Body of pancreas (tissue), 4 donors: ENCODE measurements at regions not wholly inside any gene's neighbourhood (a gene's known extent, or its start where the extent isn't known, plus 50 kb on each side); places are given as distances from the start of the nearest gene placed in this dataset.

Source experiments
- ATAC-seq: fragments of 150-250 bp; one replicate; pipeline ENCODE4 v1.9.1; 2016
- DNase-seq, 4 donors: peaks; one replicate each; pipeline ENCODE4 v3.0.0-alpha.2; 2019
- H3K27ac ChIP-seq, 4 donors: fragments of 200-600 bp; sonication (generic); 1 replicate in 3 of 4; 2 replicates in 1 of 4; pipeline versions ENCODE4 v1.5.1 to v1.6.1; 2016 to 2019; ENCODE audit warnings: mild to moderate bottlenecking in 1 of 4, mixed read lengths in 1 of 4, moderate library complexity in 1 of 4
- H3K27me3 ChIP-seq, 2 donors: fragments of 200-600 bp; sonication (generic); one replicate each; pipeline ENCODE4 v1.6.0; 2016; ENCODE audit warnings: mild to moderate bottlenecking in 1 of 2
- H3K36me3 ChIP-seq, 2 donors: fragments of 200-600 bp; sonication (generic); replicated peaks in 1 of 2; 2 replicates each; pipeline ENCODE4 v1.5.1; 2016; ENCODE audit warnings: low read depth in 2 of 2; ENCODE audit not compliant: insufficient read depth in 1 of 2
- H3K4me1 ChIP-seq: fragments of 200-600 bp; sonication (generic); one replicate; pipeline ENCODE4 v1.6.0; 2016
- H3K4me3 ChIP-seq, 2 donors: fragments of 200-600 bp; sonication (generic); 1 replicate in 1 of 2; 2 replicates in 1 of 2; pipeline ENCODE4 v1.5.1; 2016 to 2019
- H3K9me3 ChIP-seq, 3 donors: fragments of 200-600 bp; sonication (generic); 1 replicate in 2 of 3; 2 replicates in 1 of 3; pipeline ENCODE4 v1.5.1; 2016
- CTCF ChIP-seq, 7 experiments: fragments of 450-650 bp in 4 of 7; fragments of 200-600 bp in 3 of 7; sonication (generic) in 3 of 7; IDR thresholded peaks; one replicate each; pipeline ENCODE4 v1.5.1; 2016 to 2019; ENCODE audit warnings: antibody characterized with exemption in 7 of 7
- POLR2A ChIP-seq, 3 donors: fragments of 450-650 bp; IDR thresholded peaks; one replicate each; pipeline ENCODE4 v1.6.1; 2016; ENCODE audit warnings: antibody characterized with exemption in 3 of 3, mild to moderate bottlenecking in 2 of 3
- WGBS, 2 donors: methylation state at CpG; one replicate each; pipeline ENCODE4 v1.1.5; 2017; 5-methylcytosine and 5-hydroxymethylcytosine counted together
- intact Hi-C: fragments of 100-400 bp; cut with DNase I; formaldehyde crosslinking; loops from one replicate; pipeline ENCODE4 v1.15.1; 2023

DNA sequence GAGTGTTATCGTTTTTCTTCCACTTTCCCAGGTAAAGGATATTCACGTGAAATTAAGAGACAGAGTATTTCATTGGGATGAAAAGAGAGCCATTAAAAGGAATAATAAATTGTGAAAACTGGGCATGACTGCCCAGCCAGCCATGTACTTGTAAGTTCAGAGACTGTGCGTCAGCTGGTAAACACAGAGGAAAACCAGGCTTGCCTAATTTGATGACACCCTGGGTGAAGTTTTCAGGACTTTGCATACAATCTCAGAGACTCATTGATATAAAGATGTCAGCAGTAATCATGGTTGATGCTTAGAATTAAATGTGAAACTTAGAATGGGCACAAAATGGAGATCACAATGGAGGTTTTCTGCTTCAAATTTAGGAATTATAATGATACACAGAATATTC is 153.5 kb upstream of the ZEB2 start:
- intact Hi-C loops, result no loop called here
- Histone ChIP-seq H3K4me3 (no peak overlapping the region), H3K27ac (no peak overlapping the region), H3K4me1 (no peaks in the 10 kb centered on the region), H3K27me3 (no peaks in the 10 kb centered on the region), H3K36me3 (no peaks in the 10 kb centered on the region), H3K9me3 (no peaks in the 10 kb centered on the region)
- TF ChIP-seq POLR2A (IDR thresholded peaks at IDR 0.05) (no peak), CTCF (IDR thresholded peaks at IDR 0.05) (no peak)
- 52 to 54% methylated on average over 3 of the region's 3 CpGs for WGBS, 2 donors
- no peak for ATAC-seq
- no peak for DNase-seq

DNA sequence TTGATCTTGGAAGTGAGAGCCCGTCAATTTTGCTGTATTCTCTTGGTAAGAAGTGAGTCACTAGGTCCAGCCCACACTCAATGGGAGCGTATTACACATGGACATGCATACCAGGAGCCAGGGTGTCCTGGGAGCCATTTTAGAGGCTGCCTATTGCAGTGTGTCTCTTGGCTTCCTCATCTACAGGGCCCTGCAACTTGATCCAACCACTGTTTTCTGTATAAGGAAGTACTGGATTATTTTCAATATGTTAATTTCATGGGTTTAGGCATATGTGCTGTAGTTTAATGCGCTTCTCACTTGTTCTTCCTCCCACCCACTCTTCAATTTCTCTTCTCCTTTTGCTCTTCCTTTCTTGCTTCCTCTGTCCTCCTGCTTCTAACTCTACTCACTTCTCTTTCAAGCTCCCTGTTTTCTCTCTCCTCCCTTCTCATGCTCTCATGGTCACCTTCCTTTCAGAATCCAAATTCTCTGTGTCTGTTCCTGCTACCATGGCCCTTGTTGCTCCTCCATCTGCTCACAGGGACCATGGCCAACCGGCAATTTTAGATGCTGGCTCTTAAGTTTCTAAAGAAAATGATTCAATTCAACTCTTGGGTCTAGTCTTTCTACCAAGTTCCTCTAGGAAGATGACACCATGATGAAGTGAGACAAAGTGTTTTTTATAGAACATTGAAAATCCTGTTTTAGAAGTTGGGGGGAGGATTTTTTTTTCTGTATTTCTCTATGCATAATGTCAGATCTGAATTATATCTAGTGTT is 152.0 kb upstream of the ZEB2 start:
- TF ChIP-seq CTCF (IDR thresholded peaks at IDR 0.05) (no peak), POLR2A (IDR thresholded peaks at IDR 0.05) (peak in 1 of 3 donors; percentile 26)
- 76 to 87% methylated on average over 4 of the region's 4 CpGs for WGBS, 2 donors
- intact Hi-C loops, result no loop called here
- Histone ChIP-seq H3K36me3 (no peaks in the 10 kb centered on the region), H3K4me1 (no peaks in the 10 kb centered on the region), H3K4me3 (no peak overlapping the region), H3K9me3 (no peaks in the 10 kb centered on the region), H3K27me3 (no peaks in the 10 kb centered on the region), H3K27ac (peak overlapping the region in 1 of 4 donors; percentile 58)
- ATAC-seq, result no peak
- DNase-seq, result peak in 1 of 4 donors; percentile 43

- Histone ChIP-seq H3K36me3 (no peaks in the 10 kb centered on the region), H3K9me3 (no peaks in the 10 kb centered on the region), H3K4me3 (no peak overlapping the region), H3K4me1 (no peaks in the 10 kb centered on the region), H3K27ac (no peak overlapping the region), H3K27me3 (no peaks in the 10 kb centered on the region)
- WGBS, 2 donors, result 94 to 95% methylated on average over 1 of the region's 1 CpG
- intact Hi-C loops, result no loop called here
- no peak for TF ChIP-seq CTCF (IDR thresholded peaks at IDR 0.05)
- TF ChIP-seq POLR2A (IDR thresholded peaks at IDR 0.05), result no peak
- no peak for DNase-seq
- ATAC-seq, result no peak
These were observed 150.8 kb upstream of the ZEB2 start for GRCh38 chr2:144670738-144671137.

DNA sequence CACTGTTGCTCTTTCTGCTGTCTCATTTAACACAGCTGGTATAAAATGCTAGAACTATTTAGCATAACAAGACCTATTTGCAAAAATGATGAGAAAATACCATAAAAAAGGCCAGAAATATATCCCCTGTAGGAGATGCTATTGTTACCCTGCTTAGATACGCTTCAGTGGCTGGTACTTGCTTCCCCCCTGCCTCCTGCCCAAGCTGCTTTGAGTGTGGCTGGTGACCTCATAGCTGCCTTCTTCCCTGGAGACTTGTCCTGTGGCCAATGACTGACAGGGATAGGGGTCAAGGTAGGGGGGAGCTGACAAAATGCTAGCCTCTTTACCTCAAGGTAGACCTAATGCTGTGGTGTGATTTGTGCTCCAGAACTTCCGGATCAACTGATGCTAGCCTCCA is 150.2 kb upstream of the ZEB2 start:
- TF ChIP-seq POLR2A (IDR thresholded peaks at IDR 0.05) (no peak), CTCF (IDR thresholded peaks at IDR 0.05) (no peak)
- Histone ChIP-seq H3K9me3 (no peaks in the 10 kb centered on the region), H3K27ac (no peak overlapping the region), H3K4me1 (no peaks in the 10 kb centered on the region), H3K4me3 (no peak overlapping the region), H3K36me3 (no peaks in the 10 kb centered on the region), H3K27me3 (no peaks in the 10 kb centered on the region)
- ATAC-seq (no peak), DNase-seq (no peak)
- intact Hi-C loops, result no loop called here
- 70% methylated on average over 2 of the region's 2 CpGs for WGBS, 2 donors
